GM12873 (cell line): ENCODE measurements at regions not wholly inside any gene's neighbourhood (a gene's known extent, or its start where the extent isn't known, plus 50 kb on each side); places are given as distances from the start of the nearest gene placed in this dataset.

Source experiments
- CTCF ChIP-seq: IDR thresholded peaks from 2 replicates; pipeline ENCODE4 v1.5.1; 2012; ENCODE audit warnings: low read depth, mild to moderate bottlenecking, moderate library complexity, low read length, control low read depth; ENCODE audit not compliant: insufficient read depth; ENCODE audit errors: missing control alignments

DNA sequence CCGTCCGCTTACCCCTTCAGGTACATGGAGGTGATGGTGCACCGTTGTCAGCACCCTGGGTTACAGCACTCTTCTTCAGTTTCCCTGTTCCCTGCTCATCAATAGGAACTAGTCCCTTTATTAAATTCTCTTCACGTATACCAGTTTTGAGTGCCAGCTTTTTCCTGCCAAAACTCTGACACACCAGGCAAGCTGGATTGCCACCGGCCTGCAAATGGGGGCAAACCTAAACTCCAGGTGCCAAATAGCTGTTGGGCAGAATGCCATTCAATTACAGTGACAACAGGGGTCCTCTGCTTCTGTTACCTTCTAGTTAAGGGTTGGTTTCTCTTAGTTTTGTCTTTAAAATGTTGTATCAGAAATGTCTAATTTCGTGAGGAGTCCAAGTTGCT lies 400.4 kb downstream of the OSTF1 start:
- no peak for TF ChIP-seq CTCF

DNA sequence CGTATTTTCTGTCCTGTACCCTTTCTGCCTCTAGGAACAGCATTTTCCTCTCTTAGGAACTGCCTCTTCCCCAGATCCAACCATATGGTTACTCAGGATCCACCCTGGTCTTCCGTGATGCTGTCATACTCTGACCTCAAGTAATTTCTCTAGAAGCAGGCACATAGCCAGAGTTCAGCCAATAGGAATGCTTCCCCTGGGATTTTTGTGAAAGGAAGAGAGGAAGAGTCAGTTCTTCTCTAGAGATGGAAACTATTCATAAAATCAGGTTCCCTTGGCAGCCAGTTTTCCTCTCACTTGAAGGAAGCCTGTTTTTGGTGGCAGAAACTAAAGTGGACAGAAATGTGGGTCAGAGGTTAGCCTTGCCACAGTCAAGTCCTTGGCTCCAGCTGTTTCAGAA lies 400.1 kb upstream of the PCSK5 start:
- no peak for TF ChIP-seq CTCF

DNA sequence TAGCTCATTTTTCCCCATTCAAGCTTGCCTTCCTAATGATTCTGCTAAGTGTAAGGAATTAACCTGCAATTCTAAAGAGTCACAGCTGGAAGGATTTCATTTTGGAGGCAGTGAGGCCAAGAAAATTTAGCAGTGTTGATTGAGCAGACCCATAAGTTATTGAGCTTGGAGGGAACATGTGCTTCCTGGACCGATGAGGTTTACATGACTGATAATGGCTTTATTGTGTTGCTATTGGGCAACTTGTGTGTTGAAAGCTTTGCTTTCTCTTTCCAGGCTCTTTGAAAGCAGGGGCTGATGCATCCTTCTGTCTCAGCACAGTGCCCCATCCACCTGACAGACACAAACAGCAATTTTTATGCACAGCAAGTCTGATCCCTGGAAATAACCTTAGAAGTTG lies 398.9 kb upstream of the PCSK5 start:
- TF ChIP-seq CTCF = no peak

GRCh38 chr9:75499812-75500211 lies 390.7 kb upstream of the PCSK5 start:
- TF ChIP-seq CTCF = no peak

- TF ChIP-seq CTCF = no peak
Observed at GRCh38 chr9:75500479-75500878, 390.0 kb upstream of the PCSK5 start.

DNA sequence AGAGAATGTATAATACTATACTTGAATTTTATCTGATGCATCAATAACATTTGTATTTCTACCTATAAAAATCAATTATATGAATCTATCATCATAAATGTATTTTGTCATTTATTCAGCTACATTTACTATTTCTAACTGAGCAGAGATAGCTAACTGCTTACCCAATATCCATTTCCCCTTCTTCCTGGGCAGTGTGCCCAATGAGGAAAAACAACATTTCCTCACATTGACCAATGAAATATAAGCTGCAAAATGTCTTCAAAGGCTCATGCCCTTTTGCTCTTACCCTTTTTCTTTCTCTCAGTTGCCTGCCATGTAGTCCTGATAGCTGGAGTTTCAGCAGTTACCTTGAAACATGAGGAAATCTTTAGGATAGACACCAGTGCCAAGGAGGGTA lies 385.8 kb upstream of the PCSK5 start:
- TF ChIP-seq CTCF = no peak

- TF ChIP-seq CTCF = no peak
Observed at GRCh38 chr9:75505654-75506053, 384.8 kb upstream of the PCSK5 start.

DNA sequence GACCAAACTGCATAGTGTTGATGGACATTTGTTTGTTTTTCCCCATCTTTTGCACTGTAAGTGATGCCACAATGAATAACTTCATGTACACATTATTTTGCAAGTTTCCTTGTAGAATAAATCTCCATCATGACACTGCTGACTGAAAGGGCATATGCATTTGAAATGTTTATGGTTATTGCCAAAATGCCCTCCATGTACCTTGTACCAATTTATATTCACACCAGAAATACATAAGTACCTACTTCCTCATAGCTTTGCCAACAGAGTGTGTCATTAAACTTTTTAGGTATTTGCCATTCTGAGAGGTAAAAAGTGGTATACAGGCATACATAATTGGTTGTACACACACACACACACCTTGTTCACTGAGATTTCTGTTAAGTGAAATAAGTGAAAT lies 361.0 kb upstream of the PCSK5 start:
- no peak for TF ChIP-seq CTCF
